Activated naive CD8-positive, alpha-beta T cell treated with anti-CD3 and anti-CD28 coated beads for 36 hours (primary cell): ENCODE measurements at regions not wholly inside any gene's neighbourhood (a gene's known extent, or its start where the extent isn't known, plus 50 kb on each side); places are given as distances from the start of the nearest gene placed in this dataset.

Experiments
- DNase-seq: peaks from one replicate; pipeline ENCODE4 v3.0.0; 2021
- H3K27ac Mint-ChIP-seq: one replicate; pipeline ENCODE4 v1.8.0; 2022; ENCODE audit warnings: mild to moderate bottlenecking, moderate library complexity, mixed read lengths
- H3K27me3 Mint-ChIP-seq: one replicate; pipeline ENCODE4 v1.8.0; 2022; ENCODE audit warnings: mild to moderate bottlenecking, mixed read lengths
- H3K36me3 Mint-ChIP-seq: one replicate; pipeline ENCODE4 v1.8.0; 2021; ENCODE audit warnings: mild to moderate bottlenecking, mixed read lengths
- H3K4me1 Mint-ChIP-seq: one replicate; pipeline ENCODE4 v1.8.0; 2021; ENCODE audit warnings: mixed read lengths
- H3K4me3 Mint-ChIP-seq: one replicate; pipeline ENCODE4 v1.8.0; 2022; ENCODE audit warnings: mild to moderate bottlenecking, moderate library complexity, mixed read lengths
- H3K9me3 Mint-ChIP-seq: one replicate; pipeline ENCODE4 v1.8.0; 2022; ENCODE audit warnings: mixed read lengths

DNA sequence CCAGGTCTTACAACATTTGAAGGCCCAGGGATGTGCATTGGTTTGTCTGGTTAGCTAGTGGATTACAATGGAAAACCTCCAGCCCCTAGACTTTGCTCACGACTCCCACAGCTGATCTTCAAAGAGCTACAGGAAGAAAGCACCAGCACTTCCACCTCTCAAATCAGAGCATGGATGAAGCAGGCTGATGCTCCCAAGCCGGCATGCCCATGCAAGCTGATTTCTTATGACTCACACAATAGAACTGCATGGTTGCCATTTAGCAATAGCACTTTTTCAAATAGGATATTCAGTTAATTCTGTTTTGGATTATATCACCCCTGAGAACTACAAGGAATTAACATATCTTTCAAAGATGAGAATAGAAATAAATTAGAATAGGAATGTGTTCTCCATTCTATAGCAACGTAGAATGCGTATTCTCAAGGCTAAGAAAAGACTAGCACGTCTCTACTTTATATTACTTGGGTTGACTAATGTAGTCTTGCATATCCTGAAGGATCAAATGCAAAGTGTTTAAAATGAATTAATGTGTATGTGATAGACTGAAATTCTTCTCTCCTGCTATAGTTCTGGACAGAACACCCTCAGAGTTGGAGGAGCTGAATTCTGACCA is 292.4 kb downstream of the TRIB2 start:
- Mint-ChIP-seq H3K27ac (no peak overlapping the region), H3K4me1 (peaks cover 2% of the 10 kb centered on the region), H3K27me3 (peaks cover 26% of the 10 kb centered on the region), H3K4me3 (no peak overlapping the region), H3K9me3 (no peaks in the 10 kb centered on the region), H3K36me3 (no peaks in the 10 kb centered on the region)
- no peak for DNase-seq

DNA sequence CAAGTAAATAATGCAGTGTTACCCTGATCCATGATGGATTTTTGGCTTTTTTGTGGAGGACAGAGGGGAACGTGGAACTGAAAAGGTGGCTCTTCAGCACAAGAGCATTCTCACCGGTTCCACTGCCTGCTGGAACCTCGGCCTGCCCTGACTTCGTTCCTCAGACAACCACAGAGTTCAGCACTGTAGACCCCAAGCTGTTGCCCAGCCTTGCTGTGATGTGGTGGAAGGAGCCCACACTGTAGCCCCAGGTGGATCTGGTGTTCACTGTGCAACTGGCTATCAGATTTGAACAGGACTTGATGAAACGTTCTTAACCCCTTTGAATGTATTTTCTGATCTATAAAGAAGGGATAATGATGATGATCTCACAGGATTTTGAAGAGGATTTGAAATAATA is 293.5 kb downstream of the TRIB2 start:
- Mint-ChIP-seq H3K4me1 (peaks cover 2% of the 10 kb centered on the region), H3K9me3 (no peaks in the 10 kb centered on the region), H3K27ac (no peak overlapping the region), H3K27me3 (peaks cover 26% of the 10 kb centered on the region), H3K4me3 (no peak overlapping the region), H3K36me3 (no peaks in the 10 kb centered on the region)
- DNase-seq = no peak

DNA sequence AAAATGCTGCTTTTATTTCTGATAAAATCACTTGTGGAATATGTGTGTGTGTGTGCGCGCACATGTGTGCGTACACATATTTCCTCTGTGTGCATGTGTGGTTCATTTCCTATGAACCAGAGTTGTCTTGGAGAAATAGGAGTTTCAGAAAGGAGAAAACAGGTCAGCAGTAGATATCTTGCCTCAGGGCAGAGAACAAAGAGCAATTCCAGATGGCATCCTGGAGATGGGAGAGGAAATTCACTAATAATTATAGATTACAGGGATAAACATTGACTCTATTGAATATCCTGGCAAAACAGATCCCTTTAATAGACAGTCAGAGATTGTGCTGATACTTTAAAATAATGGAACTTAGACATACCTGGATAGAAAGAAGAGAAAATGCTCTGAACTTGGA is 298.0 kb downstream of the TRIB2 start:
- no peaks in the 10 kb centered on the region for H3K4me1 Mint-ChIP-seq
- no peak overlapping the region for H3K27ac Mint-ChIP-seq
- peaks cover 25% of the 10 kb centered on the region for H3K27me3 Mint-ChIP-seq
- no peak for DNase-seq
- no peak overlapping the region for H3K4me3 Mint-ChIP-seq
- no peaks in the 10 kb centered on the region for H3K9me3 Mint-ChIP-seq
- no peaks in the 10 kb centered on the region for H3K36me3 Mint-ChIP-seq

DNA sequence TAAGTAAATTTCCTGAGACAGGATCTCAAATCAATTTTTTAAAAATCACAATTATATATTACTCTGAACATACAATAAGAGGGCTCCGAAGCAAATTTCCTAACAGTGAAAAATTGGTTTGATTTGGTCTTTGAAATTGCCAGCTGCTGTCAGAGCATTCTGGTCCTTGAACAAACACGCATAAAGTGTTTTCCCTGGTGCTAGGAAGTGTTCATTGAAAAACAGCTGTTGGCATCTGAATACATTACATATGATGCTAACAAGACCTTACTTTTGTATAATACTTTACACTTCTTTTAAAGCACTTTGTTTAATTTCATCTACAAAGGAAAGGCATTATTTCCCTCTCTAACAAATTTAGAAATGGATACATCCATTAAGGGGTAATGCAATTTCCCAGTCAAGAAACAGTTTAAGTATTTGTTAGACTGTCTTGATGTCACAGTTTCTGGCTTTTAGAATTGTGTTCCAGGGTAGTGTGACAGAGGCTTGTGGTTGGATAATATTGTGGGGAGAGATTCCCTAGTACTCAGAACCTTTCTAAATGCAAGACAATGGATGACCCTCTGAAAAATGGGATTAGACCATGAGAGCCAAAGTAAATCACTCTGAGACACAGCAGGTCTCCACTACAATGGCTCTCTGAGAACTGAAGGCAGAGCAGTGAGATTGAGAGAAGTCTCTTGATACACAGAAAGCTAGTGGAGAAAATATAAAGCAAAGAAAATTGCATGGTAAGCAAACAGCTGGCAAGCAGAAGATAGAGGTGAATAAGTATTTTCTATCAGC is 299.0 kb downstream of the TRIB2 start:
- no peak for DNase-seq
- Mint-ChIP-seq H3K27me3 (peaks cover 28% of the 10 kb centered on the region), H3K4me1 (no peaks in the 10 kb centered on the region), H3K9me3 (no peaks in the 10 kb centered on the region), H3K36me3 (no peaks in the 10 kb centered on the region), H3K27ac (no peak overlapping the region), H3K4me3 (no peak overlapping the region)

- Mint-ChIP-seq H3K27me3 (peaks cover 40% of the 10 kb centered on the region), H3K9me3 (no peaks in the 10 kb centered on the region), H3K36me3 (no peaks in the 10 kb centered on the region), H3K27ac (no peak overlapping the region), H3K4me1 (no peaks in the 10 kb centered on the region), H3K4me3 (no peak overlapping the region)
- no peak for DNase-seq
Observed at GRCh38 chr2:13018490-13018889, 301.8 kb downstream of the TRIB2 start.

GRCh38 chr2:13019781-13020180 is 303.0 kb downstream of the TRIB2 start:
- H3K27me3 Mint-ChIP-seq = peaks cover 45% of the 10 kb centered on the region
- no peak overlapping the region for H3K27ac Mint-ChIP-seq

GRCh38 chr2:13020469-13020868 is 303.7 kb downstream of the TRIB2 start:
- H3K4me3 Mint-ChIP-seq = no peak overlapping the region
- no peaks in the 10 kb centered on the region for H3K36me3 Mint-ChIP-seq
- no peak overlapping the region for H3K27ac Mint-ChIP-seq
- no peaks in the 10 kb centered on the region for H3K4me1 Mint-ChIP-seq
- H3K9me3 Mint-ChIP-seq = no peaks in the 10 kb centered on the region
- H3K27me3 Mint-ChIP-seq = peaks cover 46% of the 10 kb centered on the region
- no peak for DNase-seq

More at GRCh38 chr2:13019781-13020180, 303.0 kb downstream of the TRIB2 start:
- DNase-seq = no peak
- Mint-ChIP-seq H3K36me3 (no peaks in the 10 kb centered on the region), H3K4me3 (no peak overlapping the region), H3K9me3 (no peaks in the 10 kb centered on the region), H3K4me1 (no peaks in the 10 kb centered on the region)

DNA sequence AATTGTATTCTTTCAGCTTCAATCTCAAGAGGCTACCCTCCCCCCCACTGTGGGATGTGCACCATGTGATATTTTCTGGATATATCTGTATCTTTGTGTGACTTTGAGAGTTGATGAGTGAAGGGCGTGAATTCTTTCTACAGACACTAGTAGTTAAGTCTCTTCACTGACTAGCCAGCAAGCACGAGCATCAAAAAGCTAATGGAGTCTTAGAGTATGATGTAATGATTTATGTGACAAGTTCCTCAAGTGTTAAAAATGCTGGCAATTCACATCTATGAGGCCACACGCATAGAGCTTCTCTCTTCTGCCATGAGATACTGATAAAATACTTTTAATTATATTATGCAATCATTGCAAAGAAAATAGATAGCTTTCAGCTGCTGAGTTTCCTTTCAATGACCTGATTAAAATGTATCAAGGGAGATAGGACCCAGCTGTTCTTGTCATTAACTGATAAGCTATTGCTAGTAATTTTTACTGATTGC is 304.8 kb downstream of the TRIB2 start:
- H3K9me3 Mint-ChIP-seq = no peaks in the 10 kb centered on the region
- H3K4me3 Mint-ChIP-seq = no peak overlapping the region
- no peak overlapping the region for H3K27ac Mint-ChIP-seq
- no peaks in the 10 kb centered on the region for H3K4me1 Mint-ChIP-seq
- peaks cover 40% of the 10 kb centered on the region for H3K27me3 Mint-ChIP-seq
- no peak for DNase-seq
- H3K36me3 Mint-ChIP-seq = no peaks in the 10 kb centered on the region

- H3K9me3 Mint-ChIP-seq = no peaks in the 10 kb centered on the region
- no peaks in the 10 kb centered on the region for H3K36me3 Mint-ChIP-seq
- H3K4me3 Mint-ChIP-seq = no peak overlapping the region
- no peaks in the 10 kb centered on the region for H3K4me1 Mint-ChIP-seq
- no peak for DNase-seq
- H3K27ac Mint-ChIP-seq = no peak overlapping the region
- H3K27me3 Mint-ChIP-seq = peaks cover 16% of the 10 kb centered on the region
Observed at GRCh38 chr2:13030606-13031005, 313.9 kb downstream of the TRIB2 start.

- H3K36me3 Mint-ChIP-seq = no peaks in the 10 kb centered on the region
- no peak for DNase-seq
- no peak overlapping the region for H3K4me3 Mint-ChIP-seq
- no peak overlapping the region for H3K27ac Mint-ChIP-seq
- H3K4me1 Mint-ChIP-seq = no peaks in the 10 kb centered on the region
- no peaks in the 10 kb centered on the region for H3K9me3 Mint-ChIP-seq
- peaks cover 9% of the 10 kb centered on the region for H3K27me3 Mint-ChIP-seq
Observed at GRCh38 chr2:13034861-13035260, 318.1 kb downstream of the TRIB2 start.

GRCh38 chr2:13035866-13036265 is 319.1 kb downstream of the TRIB2 start:
- H3K27ac Mint-ChIP-seq = no peak overlapping the region
- no peaks in the 10 kb centered on the region for H3K36me3 Mint-ChIP-seq
- no peak overlapping the region for H3K4me3 Mint-ChIP-seq
- peaks cover 3% of the 10 kb centered on the region for H3K9me3 Mint-ChIP-seq
- no peaks in the 10 kb centered on the region for H3K4me1 Mint-ChIP-seq
- DNase-seq = no peak
- H3K27me3 Mint-ChIP-seq = peaks cover 9% of the 10 kb centered on the region

DNA sequence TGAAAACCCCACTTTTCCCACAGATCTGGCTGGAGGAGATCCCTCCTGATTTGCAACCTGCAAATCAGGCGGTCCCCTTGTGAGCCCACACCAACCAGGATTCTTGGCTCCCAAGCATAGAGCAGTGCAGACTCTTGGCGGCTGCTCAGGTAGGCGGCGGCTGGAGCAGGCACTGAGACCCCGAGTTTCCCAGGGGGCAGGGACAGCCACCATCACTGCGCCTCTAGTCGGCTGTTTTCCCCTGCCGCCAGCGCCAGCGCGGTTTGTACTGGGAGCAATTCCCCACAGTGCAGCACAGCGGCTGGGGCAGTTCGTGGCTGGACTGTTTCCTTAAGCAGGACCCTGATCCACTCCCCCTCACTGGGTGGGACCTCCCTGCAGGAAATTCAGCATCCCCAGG is 323.3 kb downstream of the TRIB2 start:
- Mint-ChIP-seq H3K9me3 (peaks cover 15% of the 10 kb centered on the region), H3K4me3 (no peak overlapping the region), H3K4me1 (no peaks in the 10 kb centered on the region), H3K27ac (no peak overlapping the region), H3K27me3 (peaks cover 40% of the 10 kb centered on the region), H3K36me3 (no peaks in the 10 kb centered on the region)
- no peak for DNase-seq

DNA sequence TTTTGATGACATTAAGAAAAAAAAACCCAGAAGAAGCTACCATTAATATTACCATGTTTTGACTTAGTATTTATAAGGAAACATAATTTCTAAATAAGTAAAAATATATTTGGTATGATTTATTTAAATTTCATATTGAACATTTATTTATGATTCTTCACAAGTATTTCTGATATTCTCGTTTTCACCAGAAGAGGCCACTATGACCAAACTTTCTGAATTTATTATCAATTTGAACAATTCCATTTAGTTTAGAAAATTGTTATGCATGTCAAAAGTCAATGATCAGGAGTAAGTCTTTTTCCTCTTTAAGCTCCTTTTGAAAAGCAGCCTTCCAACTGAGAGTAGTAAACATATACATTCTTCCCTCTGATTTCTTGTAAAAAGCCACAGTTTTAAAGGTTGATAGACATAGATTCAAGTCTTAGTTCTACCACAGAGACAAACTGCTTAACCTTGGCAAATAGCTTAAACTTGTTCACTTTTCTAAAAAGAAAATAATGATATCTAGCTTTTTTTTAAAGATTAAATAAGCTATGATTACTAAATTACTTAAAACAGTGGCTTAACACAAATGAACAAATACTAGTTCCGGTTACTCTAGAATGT is 329.9 kb downstream of the TRIB2 start:
- Mint-ChIP-seq H3K27ac (no peak overlapping the region), H3K4me1 (no peaks in the 10 kb centered on the region), H3K27me3 (peaks cover 47% of the 10 kb centered on the region), H3K4me3 (no peak overlapping the region), H3K9me3 (peaks cover 4% of the 10 kb centered on the region), H3K36me3 (no peaks in the 10 kb centered on the region)
- no peak for DNase-seq

DNA sequence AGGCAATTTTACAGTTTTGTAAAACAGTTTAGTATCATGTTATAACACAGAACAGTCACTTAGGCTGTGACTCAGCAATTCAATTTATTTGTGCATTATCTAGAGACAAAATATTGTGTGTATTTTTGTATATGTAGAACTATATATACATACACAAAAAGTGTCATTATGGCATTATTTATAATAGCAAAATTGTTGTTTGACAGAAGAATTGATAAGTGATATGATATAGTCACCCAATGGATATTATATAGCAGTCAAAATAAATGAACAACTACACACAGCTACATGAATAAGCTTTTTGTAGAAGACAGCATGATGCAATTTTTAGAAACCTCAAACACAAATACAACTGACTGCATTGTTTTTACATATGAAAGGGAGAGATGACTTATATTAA is 334.0 kb downstream of the TRIB2 start:
- no peak overlapping the region for H3K27ac Mint-ChIP-seq
- DNase-seq = no peak
- no peaks in the 10 kb centered on the region for H3K9me3 Mint-ChIP-seq
- H3K36me3 Mint-ChIP-seq = no peaks in the 10 kb centered on the region
- no peak overlapping the region for H3K4me3 Mint-ChIP-seq
- no peaks in the 10 kb centered on the region for H3K4me1 Mint-ChIP-seq
- peaks cover 35% of the 10 kb centered on the region for H3K27me3 Mint-ChIP-seq

- no peaks in the 10 kb centered on the region for H3K9me3 Mint-ChIP-seq
- H3K27me3 Mint-ChIP-seq = peaks cover 42% of the 10 kb centered on the region
Observed at GRCh38 chr2:13052547-13052946, 335.8 kb downstream of the TRIB2 start.

More at GRCh38 chr2:13052547-13052946, 335.8 kb downstream of the TRIB2 start:
- Mint-ChIP-seq H3K4me1 (no peaks in the 10 kb centered on the region), H3K4me3 (no peak overlapping the region), H3K27ac (no peak overlapping the region), H3K36me3 (no peaks in the 10 kb centered on the region)
- DNase-seq = no peak
